IMR-90 (cell line): ENCODE measurements at regions not wholly inside any gene's neighbourhood (a gene's known extent, or its start where the extent isn't known, plus 50 kb on each side); places are given as distances from the start of the nearest gene placed in this dataset.

Experiments used
- ATAC-seq: fragments of 200-7000 bp; cut with Tn5 transposase; 2 replicates; pipeline ENCODE4 v1.9.1; 2020; ENCODE audit warnings: low read depth, mild to moderate bottlenecking, moderate library complexity
- BruUV-seq: library from RNA; stranded (reverse); fragments of 400-500 nt; replicated peaks from 2 replicates; lab custom pipeline; 2021; lab: Mats Ljungman, UMichigan
- CTCF ChIA-PET: fragments of 300-600 bp; formaldehyde crosslinking; extraction: SDS; loops from one replicate; lab custom pipeline; 2021; ENCODE audit warnings: antibody characterized with exemption; lab: Yijun Ruan, JAX
- POLR2A ChIA-PET: fragments of 300-600 bp; sonication (Branson Sonifier 250); formaldehyde crosslinking; loops from one replicate; lab custom pipeline; 2022; ENCODE audit warnings: antibody characterized with exemption; ENCODE audit not compliant: unreplicated experiment; lab: Charles Lee
- DNase-seq: peaks from one replicate; pipeline ENCODE4 v3.0.0; 2013
- H2AFZ ChIP-seq: replicated peaks from 2 replicates; pipeline ENCODE3; 2013; ENCODE audit warnings: low read length, mild to moderate bottlenecking; ENCODE audit not compliant: poor library complexity
- H2AK5ac ChIP-seq: 2 replicates; pipeline ENCODE4 v1.6.1; 2013; ENCODE audit warnings: low read depth, low read length, inconsistent platforms
- H2AK9ac ChIP-seq: replicated peaks from 2 replicates; pipeline ENCODE3; 2013; ENCODE audit warnings: mild to moderate bottlenecking, low read depth, low read length, moderate library complexity; ENCODE audit not compliant: poor library complexity
- H2BK120ac ChIP-seq: 2 replicates; pipeline ENCODE4 v1.6.1; 2013; ENCODE audit warnings: low read depth, low read length, inconsistent platforms
- H2BK15ac ChIP-seq: 3 replicates; pipeline ENCODE4 v1.6.1; 2013; ENCODE audit warnings: low read depth, low read length, inconsistent platforms
- H2BK20ac ChIP-seq: 2 replicates; pipeline ENCODE4 v1.6.1; 2013; ENCODE audit warnings: low read depth, mild to moderate bottlenecking, inconsistent platforms, low read length, moderate library complexity
- H2BK5ac ChIP-seq: 2 replicates; pipeline ENCODE4 v1.6.1; 2013; ENCODE audit warnings: mild to moderate bottlenecking, low read depth, low read length, inconsistent platforms; ENCODE audit not compliant: poor library complexity, severe bottlenecking
- H3K14ac ChIP-seq: replicated peaks from 2 replicates; pipeline ENCODE4 v1.6.1; 2013; ENCODE audit warnings: low read depth, low read length, inconsistent platforms
- H3K18ac ChIP-seq: 2 replicates; pipeline ENCODE4 v1.6.1; 2013; ENCODE audit warnings: low read depth, low read length, control low read depth
- H3K23ac ChIP-seq: 2 replicates; pipeline ENCODE4 v1.6.1; 2013; ENCODE audit warnings: low read depth, low read length, inconsistent platforms
- H3K27ac ChIP-seq: 2 replicates; pipeline ENCODE4 v1.5.1; 2013; ENCODE audit warnings: mild to moderate bottlenecking, control low read depth, low read length; ENCODE audit not compliant: insufficient read depth
- H3K27me3 ChIP-seq: 2 replicates; pipeline ENCODE4 v1.6.1; 2013; ENCODE audit warnings: low read length; ENCODE audit not compliant: control insufficient read depth, insufficient read depth
- H3K36me3 ChIP-seq: 2 replicates; pipeline ENCODE4 v1.6.1; 2013; ENCODE audit warnings: low read length, mixed read lengths; ENCODE audit not compliant: control insufficient read depth, insufficient read depth
- H3K4ac ChIP-seq: 2 replicates; pipeline ENCODE4 v1.6.1; 2013; ENCODE audit warnings: low read depth, low read length, inconsistent platforms
- H3K4me1 ChIP-seq: 2 replicates; pipeline ENCODE4 v1.6.1; 2013; ENCODE audit warnings: low read length, mixed read lengths; ENCODE audit not compliant: control insufficient read depth, insufficient read depth
- H3K4me2 ChIP-seq: 2 replicates; pipeline ENCODE4 v1.6.1; 2013; ENCODE audit warnings: low read depth, mild to moderate bottlenecking, control low read depth, low read length, moderate library complexity
- H3K4me3 ChIP-seq: 2 replicates; pipeline ENCODE4 v1.5.1; 2013; ENCODE audit warnings: low read depth, mild to moderate bottlenecking, control low read depth, low read length, moderate library complexity; ENCODE audit not compliant: insufficient read depth
- H3K56ac ChIP-seq: 2 replicates; pipeline ENCODE4 v1.6.1; 2013; ENCODE audit warnings: low read length, inconsistent platforms; ENCODE audit not compliant: insufficient read depth; ENCODE audit errors: extremely low read depth
- H3K79me1 ChIP-seq, 2 experiments: 2 replicates each; pipeline ENCODE4 v1.6.1; 2013; ENCODE audit warnings: low read length in 2 of 2, inconsistent platforms in 1 of 2, low read depth in 1 of 2
- H3K9ac ChIP-seq: 2 replicates; pipeline ENCODE4 v1.6.1; 2013; ENCODE audit warnings: low read depth, low read length, control low read depth
- H3K9me1 ChIP-seq: 2 replicates; pipeline ENCODE4 v1.6.1; 2013; ENCODE audit warnings: low read length, inconsistent platforms; ENCODE audit not compliant: insufficient read depth
- H3K9me3 ChIP-seq: 2 replicates; pipeline ENCODE4 v1.6.1; 2013; ENCODE audit warnings: low read length; ENCODE audit not compliant: control insufficient read depth, insufficient read depth
- H4K20me1 ChIP-seq: 2 replicates; pipeline ENCODE4 v1.6.1; 2013; ENCODE audit warnings: low read length, inconsistent platforms; ENCODE audit not compliant: insufficient read depth
- H4K5ac ChIP-seq: 2 replicates; pipeline ENCODE4 v1.6.1; 2013; ENCODE audit warnings: mild to moderate bottlenecking, low read depth, low read length, control low read depth
- H4K8ac ChIP-seq, 2 experiments: 2 replicates each; pipeline ENCODE4 v1.6.1; 2013; ENCODE audit warnings: low read depth in 2 of 2, low read length in 2 of 2, control low read depth in 1 of 2, inconsistent platforms in 1 of 2
- H4K91ac ChIP-seq: 2 replicates; pipeline ENCODE4 v1.6.1; 2013; ENCODE audit warnings: low read depth, low read length, inconsistent platforms; ENCODE audit not compliant: insufficient read depth
- BHLHE40 ChIP-seq: fragments of 150-350 bp; IDR thresholded peaks from 2 replicates; pipeline ENCODE4 v1.6.1; 2016; ENCODE audit warnings: mild to moderate bottlenecking, low read depth, low read length
- CHD1 ChIP-seq: IDR thresholded peaks from 2 replicates; pipeline ENCODE4 v1.6.1; 2012; ENCODE audit warnings: low read depth, low read length, improper control_type of control experiment
- FOS ChIP-seq: fragments of 150-350 bp; IDR thresholded peaks from 2 replicates; pipeline ENCODE4 v1.6.1; 2016; ENCODE audit warnings: low read depth, low read length
- MAFK ChIP-seq: IDR thresholded peaks from 2 replicates; pipeline ENCODE4 v1.6.1; 2012; ENCODE audit warnings: low read depth, low read length, improper control_type of control experiment
- MAZ ChIP-seq: IDR thresholded peaks from 2 replicates; pipeline ENCODE4 v1.6.1; 2012; ENCODE audit warnings: low read depth, mild to moderate bottlenecking, low read length, improper control_type of control experiment, moderate library complexity, borderline replicate concordance
- POLR2A ChIP-seq: IDR thresholded peaks from 2 replicates; pipeline ENCODE4 v1.6.1; 2012; ENCODE audit warnings: mild to moderate bottlenecking, low read depth, low read length
- RAD21 ChIP-seq: IDR thresholded peaks from 2 replicates; pipeline ENCODE4 v1.6.1; 2012; ENCODE audit warnings: low read length, improper control_type of control experiment
- RFX5 ChIP-seq: IDR thresholded peaks from 2 replicates; pipeline ENCODE4 v1.8.0; 2012; ENCODE audit warnings: low read depth, mild to moderate bottlenecking, low read length, moderate library complexity
- SMC3 ChIP-seq: fragments of 150-350 bp; IDR thresholded peaks from 2 replicates; pipeline ENCODE4 v1.6.1; 2016; ENCODE audit warnings: low read depth, mild to moderate bottlenecking, antibody characterized with exemption, low read length, moderate library complexity
- WGBS, 2 experiments: methylation state at CpG; one replicate each; pipeline versions ENCODE4 v1.1.5 to v1.1.7; 2013; ENCODE audit warnings: missing lambda C conversion rate in 2 of 2; ENCODE audit not compliant: insufficient read length in 1 of 2; ENCODE audit errors: extremely low coverage in 2 of 2; 5-methylcytosine and 5-hydroxymethylcytosine counted together
- dilution Hi-C: fragments of 300-500 bp; cut with HindIII; formaldehyde crosslinking; loops from one replicate; pipeline ENCODE4 v1.14.3; 2018; ENCODE audit warnings: low sequenced_read_pairs; ENCODE audit not compliant: unreplicated experiment
- in situ Hi-C: fragments of 300-500 bp; cut with MboI; formaldehyde crosslinking; loops from 3 replicates; pipeline ENCODE4 v1.14.3; 2019; ENCODE audit warnings: low sequenced_read_pairs, inconsistent platforms, mixed read lengths
- intact Hi-C: fragments of 100-400 bp; cut with micrococcal nuclease; formaldehyde crosslinking; loops from 2 replicates; pipeline ENCODE4 v1.10.0; 2022
- TF ChIP-seq, protein P1 (sequence below): fragments of 150-350 bp; IDR thresholded peaks from 2 replicates; pipeline ENCODE4 v1.6.1; 2016; ENCODE audit warnings: low read depth, mild to moderate bottlenecking, low read length, moderate library complexity, borderline replicate concordance

DNA sequence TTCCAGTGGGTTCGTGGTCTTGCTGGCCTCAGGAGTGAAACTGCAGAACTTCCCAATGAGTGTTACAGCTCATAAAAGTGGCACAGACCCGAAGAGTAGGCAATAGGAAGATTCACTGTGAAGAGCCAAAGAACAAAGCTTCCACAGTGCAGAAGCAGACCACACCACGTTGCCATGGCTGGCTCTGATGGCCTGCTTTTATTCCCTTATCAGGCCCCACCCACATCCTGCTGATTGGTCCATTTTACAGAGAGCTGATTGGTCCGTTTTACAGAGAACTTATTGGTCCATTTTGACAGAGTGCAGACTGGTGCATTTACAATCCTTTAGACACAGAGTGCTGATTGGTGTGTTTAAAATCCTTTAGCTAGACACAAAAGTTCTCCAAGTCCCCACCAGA, 131.4 kb upstream of the CHRM3 start:
- no peak overlapping the region for H4K5ac ChIP-seq
- no TSS peak for BruUV-seq
- no peaks in the 10 kb centered on the region for H4K20me1 ChIP-seq
- H2AK9ac ChIP-seq: no peak overlapping the region
- DNase-seq: no peak
- in situ Hi-C loops: no loop called here
- H3K36me3 ChIP-seq: no peaks in the 10 kb centered on the region
- no peak overlapping the region for H2BK120ac ChIP-seq
- dilution Hi-C loops: no loop called here
- WGBS, 2 experiments: 35% methylated on average over 2 of the region's 4 CpGs; no CpG with 5 or more reads in 1 of the 2 experiments
- H3K18ac ChIP-seq: no peak overlapping the region
- no peak overlapping the region for H3K14ac ChIP-seq
- TF ChIP-seq BHLHE40 (no peak), FOS (no peak), POLR2A (no peak), SMC3 (no peak), MAFK (no peak), RAD21 (no peak), CHD1 (no peak), MAZ (no peak), RFX5 (no peak)
- TF ChIP-seq, protein P1, sequence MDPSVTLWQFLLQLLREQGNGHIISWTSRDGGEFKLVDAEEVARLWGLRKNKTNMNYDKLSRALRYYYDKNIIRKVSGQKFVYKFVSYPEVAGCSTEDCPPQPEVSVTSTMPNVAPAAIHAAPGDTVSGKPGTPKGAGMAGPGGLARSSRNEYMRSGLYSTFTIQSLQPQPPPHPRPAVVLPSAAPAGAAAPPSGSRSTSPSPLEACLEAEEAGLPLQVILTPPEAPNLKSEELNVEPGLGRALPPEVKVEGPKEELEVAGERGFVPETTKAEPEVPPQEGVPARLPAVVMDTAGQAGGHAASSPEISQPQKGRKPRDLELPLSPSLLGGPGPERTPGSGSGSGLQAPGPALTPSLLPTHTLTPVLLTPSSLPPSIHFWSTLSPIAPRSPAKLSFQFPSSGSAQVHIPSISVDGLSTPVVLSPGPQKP: no peak
- no peak for ATAC-seq
- no peak overlapping the region for H4K91ac ChIP-seq
- H4K8ac ChIP-seq: no peak overlapping the region
- no peak overlapping the region for H3K56ac ChIP-seq
- H2BK15ac ChIP-seq: no peak overlapping the region
- no peak overlapping the region for H2BK5ac ChIP-seq
- H3K4me2 ChIP-seq: no peak overlapping the region
- ChIA-PET CTCF (no interaction called here), POLR2A (no interaction called here)
- intact Hi-C loops: no loop called here
- no peak overlapping the region for H3K9ac ChIP-seq
- H3K27me3 ChIP-seq: no peaks in the 10 kb centered on the region
- H3K79me1 ChIP-seq: no peaks in the 10 kb centered on the region
- peaks cover 14% of the 10 kb centered on the region for H3K9me3 ChIP-seq
- H3K27ac ChIP-seq: no peak overlapping the region
- no peak overlapping the region for H3K23ac ChIP-seq
- H3K4me3 ChIP-seq: no peak overlapping the region
- no peak overlapping the region for H2AFZ ChIP-seq
- H3K4ac ChIP-seq: no peak overlapping the region
- H2BK20ac ChIP-seq: no peak overlapping the region
- no peaks in the 10 kb centered on the region for H3K4me1 ChIP-seq
- H3K9me1 ChIP-seq: no peaks in the 10 kb centered on the region
- H2AK5ac ChIP-seq: no peak overlapping the region
